ENCODE measurements at regions not wholly inside any gene's neighbourhood (a gene's known extent, or its start where the extent isn't known, plus 50 kb on each side); places are given as distances from the start of the nearest gene placed in this dataset.

GRCh38 chr7:26054386-26054785 is 97.6 kb upstream of the NFE2L3 start:
- peaks cover 3 to 9% of the 10 kb centered on the region in 2 experiments for H3K27me3 ChIP-seq (ENCODE audit: control insufficient read depth in 2 of 2, insufficient read depth in 2 of 2, low read length in 2 of 2)
- H4K20me1 ChIP-seq (replicated peaks; ENCODE audit: control insufficient read depth, extremely low read depth, insufficient read depth, low read length), result no peaks in the 10 kb centered on the region
- TF ChIP-seq FOS (IDR thresholded peaks at IDR 0.05; ENCODE audit: borderline replicate concordance, insufficient read depth, low read length) (no peak), MYC (IDR thresholded peaks at IDR 0.05; ENCODE audit: low read depth, low read length) (no peak)
- intact Hi-C loops (cut with micrococcal nuclease) (no loop called here), dilution Hi-C loops (cut with MboI; ENCODE audit: extremely low pct_ligation_motif_present, low sequenced_read_pairs) (no loop called here)
- H2AFZ ChIP-seq (ENCODE audit: low read depth, low read length), result no peak overlapping the region
- no peaks in the 10 kb centered on the region for H3K79me2 ChIP-seq (ENCODE audit: control insufficient read depth, insufficient read depth, low read length)
- no peak overlapping the region for H3K4me2 ChIP-seq (ENCODE audit: insufficient read depth, low read length)
- no peak overlapping the region for H3K4me3 ChIP-seq (replicated peaks in 1 of 3; ENCODE audit: insufficient read depth in 1 of 3, low read depth in 1 of 3, low read length in 3 of 3)
- CTCF ChIA-PET, result no interaction called here
- no TSS peak for BruUV-seq (replicated peaks)
- H3K9me3 ChIP-seq (replicated peaks; ENCODE audit: control insufficient read depth, insufficient read depth, low read length), result no peaks in the 10 kb centered on the region
- H3K27ac ChIP-seq (ENCODE audit: insufficient read depth, low read depth, low read length), result no peak overlapping the region
- no peaks in the 10 kb centered on the region for H3K9me1 ChIP-seq (replicated peaks; ENCODE audit: control insufficient read depth, extremely low read depth, insufficient read depth, low read length)
- H3K9ac ChIP-seq (replicated peaks; ENCODE audit: extremely low read depth, insufficient read depth, low read length), result no peak overlapping the region
- H3K36me3 ChIP-seq (ENCODE audit: control insufficient read depth in 2 of 2, extremely low read depth in 1 of 2, insufficient read depth in 2 of 2, low read length in 2 of 2), result no peaks in the 10 kb centered on the region
- FAIRE-seq, result no peak
- DNase-seq (ENCODE audit: low read depth, low spot score), result no peak
- no peaks in the 10 kb centered on the region for H3K4me1 ChIP-seq (ENCODE audit: control insufficient read depth, extremely low read depth, insufficient read depth, low read length)
- POLR2A ChIA-PET, result no interaction called here

- POLR2A ChIA-PET, result no interaction called here
- DNase-seq (ENCODE audit: low read depth, low spot score) (no peak), FAIRE-seq (no peak)
- no peaks in the 10 kb centered on the region for H4K20me1 ChIP-seq (replicated peaks; ENCODE audit: control insufficient read depth, extremely low read depth, insufficient read depth, low read length)
- intact Hi-C loops (cut with micrococcal nuclease) (no loop called here), dilution Hi-C loops (cut with MboI; ENCODE audit: extremely low pct_ligation_motif_present, low sequenced_read_pairs) (no loop called here)
- H3K27me3 ChIP-seq (ENCODE audit: control insufficient read depth in 2 of 2, insufficient read depth in 2 of 2, low read length in 2 of 2), result peaks cover 3 to 7% of the 10 kb centered on the region in 2 experiments
- H3K36me3 ChIP-seq (ENCODE audit: control insufficient read depth in 2 of 2, extremely low read depth in 1 of 2, insufficient read depth in 2 of 2, low read length in 2 of 2), result no peaks in the 10 kb centered on the region
- H3K9me3 ChIP-seq (replicated peaks; ENCODE audit: control insufficient read depth, insufficient read depth, low read length), result no peaks in the 10 kb centered on the region
- no TSS peak for BruUV-seq (replicated peaks)
- H2AFZ ChIP-seq (ENCODE audit: low read depth, low read length), result no peak overlapping the region
- CTCF ChIA-PET, result interaction anchor here (0.7 to 0.8 kb wide), 2 partner anchors 160 to 163 kb away, joined by 4 read pairs; no protein-coding TSS in a partner anchor
- TF ChIP-seq FOS (IDR thresholded peaks at IDR 0.05; ENCODE audit: borderline replicate concordance, insufficient read depth, low read length) (no peak), GATA2 (IDR thresholded peaks at IDR 0.05; ENCODE audit: insufficient read depth, insufficient read length, low read depth, low read length) (no peak)
- H3K79me2 ChIP-seq (ENCODE audit: control insufficient read depth, insufficient read depth, low read length), result no peaks in the 10 kb centered on the region
- no peak overlapping the region for H3K4me3 ChIP-seq (replicated peaks in 1 of 3; ENCODE audit: insufficient read depth in 1 of 3, low read depth in 1 of 3, low read length in 3 of 3)
- H3K9ac ChIP-seq (replicated peaks; ENCODE audit: extremely low read depth, insufficient read depth, low read length), result no peak overlapping the region
- H3K9me1 ChIP-seq (replicated peaks; ENCODE audit: control insufficient read depth, extremely low read depth, insufficient read depth, low read length), result no peaks in the 10 kb centered on the region
- H3K27ac ChIP-seq (ENCODE audit: insufficient read depth, low read depth, low read length), result no peak overlapping the region
- H3K4me2 ChIP-seq (ENCODE audit: insufficient read depth, low read length), result no peak overlapping the region
- H3K4me1 ChIP-seq (ENCODE audit: control insufficient read depth, extremely low read depth, insufficient read depth, low read length), result no peaks in the 10 kb centered on the region
These were observed 96.8 kb upstream of the NFE2L3 start for GRCh38 chr7:26055241-26055640.
